ENCODE measurements at regions not wholly inside any gene's neighbourhood (a gene's known extent, or its start where the extent isn't known, plus 50 kb on each side); places are given as distances from the start of the nearest gene placed in this dataset.

GRCh38 chr12:97118796-97119375 lies 211.8 kb downstream of the NEDD1 start:
- no peak overlapping the region for H3K4me3 ChIP-seq (ENCODE audit: low read depth, low read length)
- no peak for DNase-seq (ENCODE audit: low read depth, low spot score)
- in situ Hi-C loops (cut with HindIII; ENCODE audit: low sequenced_read_pairs) = no loop called here
- no peak for TF ChIP-seq CTCF (IDR thresholded peaks at IDR 0.05; ENCODE audit: low read depth, low read length)

- no peak for TF ChIP-seq CTCF (IDR thresholded peaks at IDR 0.05; ENCODE audit: low read depth, low read length)
- H3K4me3 ChIP-seq (ENCODE audit: low read depth, low read length) = no peak overlapping the region
- in situ Hi-C loops (cut with HindIII; ENCODE audit: low sequenced_read_pairs) = no loop called here
- DNase-seq (ENCODE audit: low read depth, low spot score) = no peak
Observed at GRCh38 chr12:97127061-97127460, 220.0 kb downstream of the NEDD1 start.

DNA sequence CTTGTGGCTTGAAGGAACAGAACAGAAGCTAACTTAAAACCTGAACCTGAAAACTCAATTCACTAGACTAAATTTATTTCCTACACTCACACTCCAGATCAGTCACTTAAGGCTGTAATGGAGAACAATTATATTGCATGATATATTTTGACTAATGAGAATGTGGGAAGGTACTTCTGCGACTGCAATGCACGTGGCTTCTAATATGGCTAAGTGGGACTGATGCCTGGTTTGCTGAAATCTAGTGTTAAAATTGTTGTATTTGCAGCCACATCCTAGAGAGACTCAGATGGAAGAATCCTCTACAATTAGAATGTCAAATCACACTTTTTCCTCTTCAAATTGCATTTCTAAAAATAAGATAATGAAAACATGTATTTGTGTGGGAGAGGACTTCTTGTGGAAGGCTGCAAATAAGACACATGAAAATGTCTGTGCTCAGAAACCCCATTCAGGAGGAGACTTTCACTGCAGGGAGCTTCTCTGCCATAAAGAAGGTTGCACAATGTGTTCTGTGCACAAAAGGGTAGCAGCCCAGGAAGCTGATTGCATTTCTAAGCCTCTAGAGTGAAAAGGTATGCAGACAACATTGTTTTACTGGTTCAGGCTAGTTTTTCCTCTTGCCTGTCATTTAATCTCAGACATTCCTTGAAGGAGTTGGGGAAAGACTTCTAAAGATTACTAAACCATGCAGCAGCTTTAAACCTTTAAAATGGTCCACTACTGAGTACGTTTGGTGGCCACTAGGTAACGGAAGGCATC lies 224.3 kb downstream of the NEDD1 start:
- DNase-seq (ENCODE audit: low read depth, low spot score) = no peak
- TF ChIP-seq CTCF (IDR thresholded peaks at IDR 0.05; ENCODE audit: low read depth, low read length) = no peak
- in situ Hi-C loops (cut with HindIII; ENCODE audit: low sequenced_read_pairs) = no loop called here

GRCh38 chr12:97132270-97132669 lies 225.2 kb downstream of the NEDD1 start:
- no peak for TF ChIP-seq CTCF (IDR thresholded peaks at IDR 0.05; ENCODE audit: low read depth, low read length)
- H3K4me3 ChIP-seq (ENCODE audit: low read depth, low read length) = no peak overlapping the region
- in situ Hi-C loops (cut with HindIII; ENCODE audit: low sequenced_read_pairs) = no loop called here
- no peak for DNase-seq (ENCODE audit: low read depth, low spot score)

More for the DNA sequence above, 224.3 kb downstream of the NEDD1 start:
- no peak overlapping the region for H3K4me3 ChIP-seq (ENCODE audit: low read depth, low read length)

DNA sequence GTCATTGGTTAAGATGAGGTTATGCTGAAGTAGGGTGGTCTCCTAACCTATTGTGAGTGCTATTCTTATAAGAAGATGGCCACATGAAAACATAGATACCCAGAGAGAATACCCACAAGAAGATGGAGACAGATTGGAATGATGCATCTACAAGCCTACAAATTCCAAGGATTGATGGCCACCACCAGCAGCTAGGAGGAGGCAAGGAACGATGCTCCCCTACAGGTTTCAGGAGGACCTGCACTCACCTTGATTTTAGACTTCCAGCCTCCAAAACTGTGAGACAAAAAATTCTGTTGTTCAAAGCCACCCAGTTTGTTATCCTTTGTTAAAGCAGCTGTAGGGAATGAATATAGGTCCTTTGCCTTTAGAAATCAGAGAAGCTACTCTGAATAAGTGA lies 227.4 kb downstream of the NEDD1 start:
- in situ Hi-C loops (cut with HindIII; ENCODE audit: low sequenced_read_pairs) = no loop called here
- H3K4me3 ChIP-seq (ENCODE audit: low read depth, low read length) = no peak overlapping the region
- TF ChIP-seq CTCF (IDR thresholded peaks at IDR 0.05; ENCODE audit: low read depth, low read length) = no peak
- no peak for DNase-seq (ENCODE audit: low read depth, low spot score)

- in situ Hi-C loops (cut with HindIII; ENCODE audit: low sequenced_read_pairs) = no loop called here
- H3K4me3 ChIP-seq (ENCODE audit: low read depth, low read length) = no peak overlapping the region
- no peak for TF ChIP-seq CTCF (IDR thresholded peaks at IDR 0.05; ENCODE audit: low read depth, low read length)
- no peak for DNase-seq (ENCODE audit: low read depth, low spot score)
Observed at GRCh38 chr12:97140355-97140754, 233.3 kb downstream of the NEDD1 start.
